ENCODE measurements at regions not wholly inside any gene's neighbourhood (a gene's known extent, or its start where the extent isn't known, plus 50 kb on each side); places are given as distances from the start of the nearest gene placed in this dataset.

- 95% methylated on average over 4 of the region's 4 CpGs for WGBS
- H3K27me3 ChIP-seq: no peaks in the 10 kb centered on the region
- H3K4me3 ChIP-seq: no peak overlapping the region
- H3K4me1 ChIP-seq: no peaks in the 10 kb centered on the region
- no peak overlapping the region for H3K27ac ChIP-seq (replicated peaks in 1 of 4)
- no peaks in the 10 kb centered on the region for H3K36me3 ChIP-seq
- DNase-seq (ENCODE audit: extremely low spot score): peak; percentile 55
- H3K9me3 ChIP-seq: no peaks in the 10 kb centered on the region
- TF ChIP-seq CTCF (IDR thresholded peaks at IDR 0.05): no peak
- TF ChIP-seq POLR2AphosphoS5 (IDR thresholded peaks at IDR 0.05): no peak
- TF ChIP-seq EP300 (IDR thresholded peaks at IDR 0.05): no peak
- no peak for TF ChIP-seq POLR2A (IDR thresholded peaks at IDR 0.05; ENCODE audit: low read depth)
- intact Hi-C loops (cut with DNase I): no loop called here
Observed at GRCh38 chr16:79867425-79867997, 267.0 kb upstream of the MAF start.

- Histone ChIP-seq H3K27me3 (no peaks in the 10 kb centered on the region), H3K4me3 (no peak overlapping the region), H3K36me3 (no peaks in the 10 kb centered on the region), H3K4me1 (no peaks in the 10 kb centered on the region), H3K9me3 (no peaks in the 10 kb centered on the region), H3K27ac (replicated peaks in 1 of 4) (no peak overlapping the region)
- TF ChIP-seq POLR2AphosphoS5 (IDR thresholded peaks at IDR 0.05): no peak
- TF ChIP-seq CTCF (IDR thresholded peaks at IDR 0.05): no peak
- no peak for TF ChIP-seq EP300 (IDR thresholded peaks at IDR 0.05)
- no peak for TF ChIP-seq POLR2A (IDR thresholded peaks at IDR 0.05; ENCODE audit: low read depth)
- peak; percentile 60 for DNase-seq (ENCODE audit: extremely low spot score)
- WGBS: 79% methylated on average over 6 of the region's 6 CpGs
- intact Hi-C loops (cut with DNase I): no loop called here
Observed at GRCh38 chr16:79865918-79866317, 265.4 kb upstream of the MAF start.

- intact Hi-C loops (cut with DNase I): no loop called here
- no peak overlapping the region for H3K4me3 ChIP-seq
- WGBS: 91% methylated on average over 7 of the region's 7 CpGs
Observed at GRCh38 chr16:79864781-79865391, 264.3 kb upstream of the MAF start.

DNA sequence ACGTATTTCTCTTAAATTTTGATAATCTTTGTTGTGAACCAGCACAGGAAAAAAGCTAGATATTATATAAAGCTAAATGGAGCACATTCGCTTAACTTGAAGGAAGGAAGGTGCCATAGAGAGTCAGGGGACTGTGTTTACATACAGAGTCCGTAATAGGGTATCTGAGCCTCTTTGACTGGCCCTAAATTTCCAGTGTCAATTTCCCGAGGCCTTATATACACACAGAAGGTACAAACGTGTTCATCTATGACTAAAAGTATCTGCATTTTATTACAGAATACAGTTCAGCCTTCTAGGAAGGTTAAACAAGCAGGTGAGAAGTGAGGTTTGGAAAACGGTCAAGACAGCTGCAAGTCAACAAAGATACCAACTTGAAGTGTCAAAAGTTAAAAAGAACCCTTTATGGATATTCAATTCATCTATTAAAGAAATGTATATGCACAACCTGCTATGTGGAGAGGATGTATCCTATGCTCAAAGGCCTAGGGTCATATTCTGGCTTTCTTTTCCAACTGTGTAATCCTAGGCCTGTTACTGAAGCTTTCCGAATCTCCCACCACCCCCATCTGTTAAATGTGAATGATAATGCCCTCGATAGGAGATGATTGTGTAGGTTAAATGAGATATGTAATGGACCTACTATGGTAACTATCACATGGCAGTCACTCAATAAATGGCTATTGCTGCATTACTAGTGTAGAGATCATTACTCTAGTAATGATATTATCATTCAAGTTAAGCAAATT, 263.7 kb upstream of the MAF start:
- H3K9me3 ChIP-seq: no peaks in the 10 kb centered on the region
- no peak overlapping the region for H3K4me3 ChIP-seq
- WGBS: 50% methylated on average over 8 of the region's 8 CpGs
- no peaks in the 10 kb centered on the region for H3K36me3 ChIP-seq
- no peaks in the 10 kb centered on the region for H3K4me1 ChIP-seq
- intact Hi-C loops (cut with DNase I): no loop called here
- TF ChIP-seq EP300 (IDR thresholded peaks at IDR 0.05) (no peak), POLR2AphosphoS5 (IDR thresholded peaks at IDR 0.05) (no peak), CTCF (IDR thresholded peaks at IDR 0.05) (no peak), POLR2A (IDR thresholded peaks at IDR 0.05; ENCODE audit: low read depth) (no peak)
- H3K27me3 ChIP-seq: no peaks in the 10 kb centered on the region
- no peak overlapping the region for H3K27ac ChIP-seq (replicated peaks in 1 of 4)
- DNase-seq (ENCODE audit: extremely low spot score): peak; percentile 5

More at GRCh38 chr16:79864781-79865391, 264.3 kb upstream of the MAF start:
- no peaks in the 10 kb centered on the region for H3K27me3 ChIP-seq
- no peaks in the 10 kb centered on the region for H3K9me3 ChIP-seq
- H3K27ac ChIP-seq (replicated peaks in 1 of 4): no peak overlapping the region
- TF ChIP-seq CTCF (IDR thresholded peaks at IDR 0.05): no peak
- no peak for TF ChIP-seq POLR2AphosphoS5 (IDR thresholded peaks at IDR 0.05)
- no peak for TF ChIP-seq POLR2A (IDR thresholded peaks at IDR 0.05; ENCODE audit: low read depth)
- no peak for TF ChIP-seq EP300 (IDR thresholded peaks at IDR 0.05)
- DNase-seq (ENCODE audit: extremely low spot score): peak; percentile 74
- H3K4me1 ChIP-seq: no peaks in the 10 kb centered on the region
- H3K36me3 ChIP-seq: no peaks in the 10 kb centered on the region

Data from esophagus muscularis mucosa (tissue), 4 donors.